ENCODE measurements at regions not wholly inside any gene's neighbourhood (a gene's known extent, or its start where the extent isn't known, plus 50 kb on each side); places are given as distances from the start of the nearest gene placed in this dataset.

DNA sequence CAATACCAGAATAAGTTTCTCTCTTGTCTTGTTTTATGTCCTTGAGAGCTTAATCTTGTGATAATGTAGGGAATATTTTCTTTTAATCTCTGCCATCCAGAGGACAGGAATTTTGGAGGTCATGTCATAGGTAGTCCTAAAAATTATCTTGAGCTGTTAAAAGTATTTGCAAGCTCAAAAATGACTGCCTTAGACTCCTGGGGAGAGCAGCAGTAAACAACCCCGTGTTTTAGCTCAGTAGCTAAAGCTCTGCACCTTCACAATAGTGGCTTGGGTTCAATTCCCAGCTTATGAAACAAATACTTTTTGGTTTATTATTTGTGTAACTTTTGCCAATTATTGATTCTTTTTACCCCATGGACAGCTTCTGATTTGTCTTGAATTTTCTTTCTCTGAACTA, 99.4 kb upstream of the OLFM3 start:
- TF ChIP-seq EZH2 (IDR thresholded peaks at IDR 0.05; ENCODE audit: low read length): no peak
- TF ChIP-seq, protein P1, sequence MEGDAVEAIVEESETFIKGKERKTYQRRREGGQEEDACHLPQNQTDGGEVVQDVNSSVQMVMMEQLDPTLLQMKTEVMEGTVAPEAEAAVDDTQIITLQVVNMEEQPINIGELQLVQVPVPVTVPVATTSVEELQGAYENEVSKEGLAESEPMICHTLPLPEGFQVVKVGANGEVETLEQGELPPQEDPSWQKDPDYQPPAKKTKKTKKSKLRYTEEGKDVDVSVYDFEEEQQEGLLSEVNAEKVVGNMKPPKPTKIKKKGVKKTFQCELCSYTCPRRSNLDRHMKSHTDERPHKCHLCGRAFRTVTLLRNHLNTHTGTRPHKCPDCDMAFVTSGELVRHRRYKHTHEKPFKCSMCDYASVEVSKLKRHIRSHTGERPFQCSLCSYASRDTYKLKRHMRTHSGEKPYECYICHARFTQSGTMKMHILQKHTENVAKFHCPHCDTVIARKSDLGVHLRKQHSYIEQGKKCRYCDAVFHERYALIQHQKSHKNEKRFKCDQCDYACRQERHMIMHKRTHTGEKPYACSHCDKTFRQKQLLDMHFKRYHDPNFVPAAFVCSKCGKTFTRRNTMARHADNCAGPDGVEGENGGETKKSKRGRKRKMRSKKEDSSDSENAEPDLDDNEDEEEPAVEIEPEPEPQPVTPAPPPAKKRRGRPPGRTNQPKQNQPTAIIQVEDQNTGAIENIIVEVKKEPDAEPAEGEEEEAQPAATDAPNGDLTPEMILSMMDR (optimal IDR thresholded peaks at IDR 0.05 in 1 of 3, IDR thresholded peaks at IDR 0.05 in 1 of 3, conservative IDR thresholded peaks at IDR 0.05 in 1 of 3; ENCODE audit: extremely low read depth in 1 of 3, insufficient read depth in 2 of 3, low read length in 3 of 3): no peak

Data from keratinocyte (primary cell).